ENCODE measurements at regions not wholly inside any gene's neighbourhood (a gene's known extent, or its start where the extent isn't known, plus 50 kb on each side); places are given as distances from the start of the nearest gene placed in this dataset.

GRCh38 chr21:35738347-35738961 lies 321.9 kb downstream of the SETD4 start:
- WGBS, 2 donors: 41 to 53% methylated on average over 8 of the region's 8 CpGs
- no peak for TF ChIP-seq CTCF (IDR thresholded peaks at IDR 0.05; ENCODE audit: control extremely low read depth, extremely low read depth)
- Histone ChIP-seq H3K27ac (ENCODE audit: low read depth in 1 of 2, low read length in 1 of 2) (peak overlapping the region in 1 of 2 donors; percentile 16), H3K4me3 (no peak overlapping the region), H3K36me3 (ENCODE audit: control insufficient read depth in 4 of 4, insufficient read depth in 4 of 4, low read length in 4 of 4) (no peaks in the 10 kb centered on the region), H3K4me1 (ENCODE audit: control insufficient read depth in 5 of 5, insufficient read depth in 5 of 5, low read length in 5 of 5) (no peaks in the 10 kb centered on the region), H3K9ac (ENCODE audit: insufficient read depth in 1 of 2, low read length in 2 of 2) (no peak overlapping the region), H3K9me3 (ENCODE audit: control insufficient read depth in 4 of 4, insufficient read depth in 3 of 4, low read length in 3 of 4) (peaks cover 0 to 4% (median 1%) of the 10 kb centered on the region in 4 donors), H3K27me3 (ENCODE audit: control insufficient read depth in 3 of 3, insufficient read depth in 3 of 3, low read length in 2 of 3) (no peaks in the 10 kb centered on the region)
- DNase-seq (peak in 1 of 3 donors; percentile 44), ATAC-seq (ENCODE audit: insufficient read depth, low FRiP score) (no peak)

GRCh38 chr21:35737899-35738346 lies 322.4 kb downstream of the SETD4 start:
- H3K27ac ChIP-seq (ENCODE audit: low read depth in 1 of 2, low read length in 1 of 2): no peak overlapping the region

GRCh38 chr21:35737449-35737848 lies 322.9 kb downstream of the SETD4 start:
- no peak overlapping the region for H3K27ac ChIP-seq (ENCODE audit: low read depth in 1 of 2, low read length in 1 of 2)
- TF ChIP-seq CTCF (IDR thresholded peaks at IDR 0.05; ENCODE audit: control extremely low read depth, extremely low read depth): no peak
- no peak overlapping the region for H3K4me3 ChIP-seq
- H3K9ac ChIP-seq (ENCODE audit: insufficient read depth in 1 of 2, low read length in 2 of 2): no peak overlapping the region
- no peak for DNase-seq
- no peak for ATAC-seq (ENCODE audit: insufficient read depth, low FRiP score)
- no peaks in the 10 kb centered on the region for H3K4me1 ChIP-seq (ENCODE audit: control insufficient read depth in 5 of 5, insufficient read depth in 5 of 5, low read length in 5 of 5)
- no peaks in the 10 kb centered on the region for H3K27me3 ChIP-seq (ENCODE audit: control insufficient read depth in 3 of 3, insufficient read depth in 3 of 3, low read length in 2 of 3)
- WGBS, 2 donors: 82 to 87% methylated on average over 4 of the region's 4 CpGs
- no peaks in the 10 kb centered on the region for H3K36me3 ChIP-seq (ENCODE audit: control insufficient read depth in 4 of 4, insufficient read depth in 4 of 4, low read length in 4 of 4)
- H3K9me3 ChIP-seq (ENCODE audit: control insufficient read depth in 4 of 4, insufficient read depth in 3 of 4, low read length in 3 of 4): peaks cover 0 to 4% (median 1%) of the 10 kb centered on the region in 4 donors

More at GRCh38 chr21:35737899-35738346, 322.4 kb downstream of the SETD4 start:
- ATAC-seq (ENCODE audit: insufficient read depth, low FRiP score): no peak
- Histone ChIP-seq H3K4me3 (no peak overlapping the region), H3K9ac (ENCODE audit: insufficient read depth in 1 of 2, low read length in 2 of 2) (no peak overlapping the region), H3K9me3 (ENCODE audit: control insufficient read depth in 4 of 4, insufficient read depth in 3 of 4, low read length in 3 of 4) (peaks cover 0 to 4% (median 1%) of the 10 kb centered on the region in 4 donors), H3K4me1 (ENCODE audit: control insufficient read depth in 5 of 5, insufficient read depth in 5 of 5, low read length in 5 of 5) (no peaks in the 10 kb centered on the region), H3K36me3 (ENCODE audit: control insufficient read depth in 4 of 4, insufficient read depth in 4 of 4, low read length in 4 of 4) (no peaks in the 10 kb centered on the region), H3K27me3 (ENCODE audit: control insufficient read depth in 3 of 3, insufficient read depth in 3 of 3, low read length in 2 of 3) (no peaks in the 10 kb centered on the region)
- TF ChIP-seq CTCF (IDR thresholded peaks at IDR 0.05; ENCODE audit: control extremely low read depth, extremely low read depth): no peak
- DNase-seq: no peak
- 75 to 86% methylated on average over 6 of the region's 6 CpGs for WGBS, 2 donors

- WGBS, 2 donors: 95% methylated on average over 10 of the region's 10 CpGs
- Histone ChIP-seq H3K9ac (ENCODE audit: insufficient read depth in 1 of 2, low read length in 2 of 2) (no peak overlapping the region), H3K36me3 (ENCODE audit: control insufficient read depth in 4 of 4, insufficient read depth in 4 of 4, low read length in 4 of 4) (no peaks in the 10 kb centered on the region), H3K27ac (ENCODE audit: low read depth in 1 of 2, low read length in 1 of 2) (no peak overlapping the region), H3K9me3 (ENCODE audit: control insufficient read depth in 4 of 4, insufficient read depth in 3 of 4, low read length in 3 of 4) (no peaks in the 10 kb centered on the region), H3K4me3 (no peak overlapping the region), H3K4me1 (ENCODE audit: control insufficient read depth in 5 of 5, insufficient read depth in 5 of 5, low read length in 5 of 5) (no peaks in the 10 kb centered on the region), H3K27me3 (ENCODE audit: control insufficient read depth in 3 of 3, insufficient read depth in 3 of 3, low read length in 2 of 3) (no peaks in the 10 kb centered on the region)
- TF ChIP-seq CTCF (IDR thresholded peaks at IDR 0.05; ENCODE audit: control extremely low read depth, extremely low read depth): no peak
- DNase-seq: no peak
- no peak for ATAC-seq (ENCODE audit: insufficient read depth, low FRiP score)
These were observed 327.5 kb downstream of the SETD4 start for GRCh38 chr21:35732788-35733187.
